Right lobe of liver (tissue), 4 donors: ENCODE measurements at regions not wholly inside any gene's neighbourhood (a gene's known extent, or its start where the extent isn't known, plus 50 kb on each side); places are given as distances from the start of the nearest gene placed in this dataset.

Experiments
- POLR2A ChIP-seq: fragments of 450-650 bp; IDR thresholded peaks from one replicate; pipeline ENCODE4 v1.6.1; 2017; ENCODE audit warnings: antibody characterized with exemption, mild to moderate bottlenecking
- TF ChIP-seq, protein P1 (sequence below), 4 donors: fragments of 200-600 bp in 3 of 4; fragments of 450-650 bp in 1 of 4; IDR thresholded peaks; one replicate each; pipeline versions ENCODE4 v1.5.1 to v1.8.0; 2016 to 2022; ENCODE audit warnings: antibody characterized with exemption in 4 of 4, mild to moderate bottlenecking in 2 of 4
- donor health status: DM: no; HTN: no; CAD: no.
- donor health status: DM: no; HTN: no; CAD: no.
- donor health status: DM: no; HTN: yes; CAD: no.

DNA sequence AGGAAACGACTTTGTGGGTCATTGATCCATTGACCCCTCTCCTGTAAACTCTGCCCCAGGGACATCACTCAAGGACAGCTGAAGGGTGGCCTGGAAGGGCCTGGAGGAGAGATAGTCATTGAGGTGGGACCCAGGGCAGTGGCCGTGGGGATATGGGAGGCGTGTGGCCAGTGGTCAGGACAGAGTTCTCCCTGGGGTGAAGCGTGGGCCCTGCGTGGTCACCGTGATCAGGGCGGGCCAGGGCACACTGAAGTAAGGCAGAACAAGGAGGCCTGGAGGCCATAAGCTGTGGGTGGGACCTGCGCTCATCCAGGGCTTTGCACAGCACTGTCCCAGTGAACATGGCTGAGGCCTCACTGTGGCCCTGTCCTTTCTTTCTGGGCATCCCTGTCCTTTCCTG lies 177.9 kb downstream of the ZNF248 start:
- TF ChIP-seq, protein P1, sequence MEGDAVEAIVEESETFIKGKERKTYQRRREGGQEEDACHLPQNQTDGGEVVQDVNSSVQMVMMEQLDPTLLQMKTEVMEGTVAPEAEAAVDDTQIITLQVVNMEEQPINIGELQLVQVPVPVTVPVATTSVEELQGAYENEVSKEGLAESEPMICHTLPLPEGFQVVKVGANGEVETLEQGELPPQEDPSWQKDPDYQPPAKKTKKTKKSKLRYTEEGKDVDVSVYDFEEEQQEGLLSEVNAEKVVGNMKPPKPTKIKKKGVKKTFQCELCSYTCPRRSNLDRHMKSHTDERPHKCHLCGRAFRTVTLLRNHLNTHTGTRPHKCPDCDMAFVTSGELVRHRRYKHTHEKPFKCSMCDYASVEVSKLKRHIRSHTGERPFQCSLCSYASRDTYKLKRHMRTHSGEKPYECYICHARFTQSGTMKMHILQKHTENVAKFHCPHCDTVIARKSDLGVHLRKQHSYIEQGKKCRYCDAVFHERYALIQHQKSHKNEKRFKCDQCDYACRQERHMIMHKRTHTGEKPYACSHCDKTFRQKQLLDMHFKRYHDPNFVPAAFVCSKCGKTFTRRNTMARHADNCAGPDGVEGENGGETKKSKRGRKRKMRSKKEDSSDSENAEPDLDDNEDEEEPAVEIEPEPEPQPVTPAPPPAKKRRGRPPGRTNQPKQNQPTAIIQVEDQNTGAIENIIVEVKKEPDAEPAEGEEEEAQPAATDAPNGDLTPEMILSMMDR (IDR thresholded peaks at IDR 0.05) = no peak
- no peak for TF ChIP-seq POLR2A
